ENCODE measurements at regions not wholly inside any gene's neighbourhood (a gene's known extent, or its start where the extent isn't known, plus 50 kb on each side); places are given as distances from the start of the nearest gene placed in this dataset.

GRCh38 chr10:117492504-117492903 lies 50.0 kb upstream of the EMX2 start:
- no peak for TF ChIP-seq CTCF (conservative IDR thresholded peaks at IDR 0.05; ENCODE audit: low read depth in 2 of 2)
- TF ChIP-seq NANOG (IDR thresholded peaks at IDR 0.05; ENCODE audit: borderline replicate concordance), result no peak
- no peak for TF ChIP-seq EZH2 (IDR thresholded peaks at IDR 0.05; ENCODE audit: low read depth, unreplicated experiment)
- TF ChIP-seq JUNB (IDR thresholded peaks at IDR 0.05; ENCODE audit: unreplicated experiment), result no peak
- TF ChIP-seq EZH2phosphoT487 (IDR thresholded peaks at IDR 0.05; ENCODE audit: unreplicated experiment), result no peak
- TF ChIP-seq, protein P1, sequence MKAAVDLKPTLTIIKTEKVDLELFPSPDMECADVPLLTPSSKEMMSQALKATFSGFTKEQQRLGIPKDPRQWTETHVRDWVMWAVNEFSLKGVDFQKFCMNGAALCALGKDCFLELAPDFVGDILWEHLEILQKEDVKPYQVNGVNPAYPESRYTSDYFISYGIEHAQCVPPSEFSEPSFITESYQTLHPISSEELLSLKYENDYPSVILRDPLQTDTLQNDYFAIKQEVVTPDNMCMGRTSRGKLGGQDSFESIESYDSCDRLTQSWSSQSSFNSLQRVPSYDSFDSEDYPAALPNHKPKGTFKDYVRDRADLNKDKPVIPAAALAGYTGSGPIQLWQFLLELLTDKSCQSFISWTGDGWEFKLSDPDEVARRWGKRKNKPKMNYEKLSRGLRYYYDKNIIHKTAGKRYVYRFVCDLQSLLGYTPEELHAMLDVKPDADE (IDR thresholded peaks at IDR 0.05), result no peak
- TF ChIP-seq, protein P2, sequence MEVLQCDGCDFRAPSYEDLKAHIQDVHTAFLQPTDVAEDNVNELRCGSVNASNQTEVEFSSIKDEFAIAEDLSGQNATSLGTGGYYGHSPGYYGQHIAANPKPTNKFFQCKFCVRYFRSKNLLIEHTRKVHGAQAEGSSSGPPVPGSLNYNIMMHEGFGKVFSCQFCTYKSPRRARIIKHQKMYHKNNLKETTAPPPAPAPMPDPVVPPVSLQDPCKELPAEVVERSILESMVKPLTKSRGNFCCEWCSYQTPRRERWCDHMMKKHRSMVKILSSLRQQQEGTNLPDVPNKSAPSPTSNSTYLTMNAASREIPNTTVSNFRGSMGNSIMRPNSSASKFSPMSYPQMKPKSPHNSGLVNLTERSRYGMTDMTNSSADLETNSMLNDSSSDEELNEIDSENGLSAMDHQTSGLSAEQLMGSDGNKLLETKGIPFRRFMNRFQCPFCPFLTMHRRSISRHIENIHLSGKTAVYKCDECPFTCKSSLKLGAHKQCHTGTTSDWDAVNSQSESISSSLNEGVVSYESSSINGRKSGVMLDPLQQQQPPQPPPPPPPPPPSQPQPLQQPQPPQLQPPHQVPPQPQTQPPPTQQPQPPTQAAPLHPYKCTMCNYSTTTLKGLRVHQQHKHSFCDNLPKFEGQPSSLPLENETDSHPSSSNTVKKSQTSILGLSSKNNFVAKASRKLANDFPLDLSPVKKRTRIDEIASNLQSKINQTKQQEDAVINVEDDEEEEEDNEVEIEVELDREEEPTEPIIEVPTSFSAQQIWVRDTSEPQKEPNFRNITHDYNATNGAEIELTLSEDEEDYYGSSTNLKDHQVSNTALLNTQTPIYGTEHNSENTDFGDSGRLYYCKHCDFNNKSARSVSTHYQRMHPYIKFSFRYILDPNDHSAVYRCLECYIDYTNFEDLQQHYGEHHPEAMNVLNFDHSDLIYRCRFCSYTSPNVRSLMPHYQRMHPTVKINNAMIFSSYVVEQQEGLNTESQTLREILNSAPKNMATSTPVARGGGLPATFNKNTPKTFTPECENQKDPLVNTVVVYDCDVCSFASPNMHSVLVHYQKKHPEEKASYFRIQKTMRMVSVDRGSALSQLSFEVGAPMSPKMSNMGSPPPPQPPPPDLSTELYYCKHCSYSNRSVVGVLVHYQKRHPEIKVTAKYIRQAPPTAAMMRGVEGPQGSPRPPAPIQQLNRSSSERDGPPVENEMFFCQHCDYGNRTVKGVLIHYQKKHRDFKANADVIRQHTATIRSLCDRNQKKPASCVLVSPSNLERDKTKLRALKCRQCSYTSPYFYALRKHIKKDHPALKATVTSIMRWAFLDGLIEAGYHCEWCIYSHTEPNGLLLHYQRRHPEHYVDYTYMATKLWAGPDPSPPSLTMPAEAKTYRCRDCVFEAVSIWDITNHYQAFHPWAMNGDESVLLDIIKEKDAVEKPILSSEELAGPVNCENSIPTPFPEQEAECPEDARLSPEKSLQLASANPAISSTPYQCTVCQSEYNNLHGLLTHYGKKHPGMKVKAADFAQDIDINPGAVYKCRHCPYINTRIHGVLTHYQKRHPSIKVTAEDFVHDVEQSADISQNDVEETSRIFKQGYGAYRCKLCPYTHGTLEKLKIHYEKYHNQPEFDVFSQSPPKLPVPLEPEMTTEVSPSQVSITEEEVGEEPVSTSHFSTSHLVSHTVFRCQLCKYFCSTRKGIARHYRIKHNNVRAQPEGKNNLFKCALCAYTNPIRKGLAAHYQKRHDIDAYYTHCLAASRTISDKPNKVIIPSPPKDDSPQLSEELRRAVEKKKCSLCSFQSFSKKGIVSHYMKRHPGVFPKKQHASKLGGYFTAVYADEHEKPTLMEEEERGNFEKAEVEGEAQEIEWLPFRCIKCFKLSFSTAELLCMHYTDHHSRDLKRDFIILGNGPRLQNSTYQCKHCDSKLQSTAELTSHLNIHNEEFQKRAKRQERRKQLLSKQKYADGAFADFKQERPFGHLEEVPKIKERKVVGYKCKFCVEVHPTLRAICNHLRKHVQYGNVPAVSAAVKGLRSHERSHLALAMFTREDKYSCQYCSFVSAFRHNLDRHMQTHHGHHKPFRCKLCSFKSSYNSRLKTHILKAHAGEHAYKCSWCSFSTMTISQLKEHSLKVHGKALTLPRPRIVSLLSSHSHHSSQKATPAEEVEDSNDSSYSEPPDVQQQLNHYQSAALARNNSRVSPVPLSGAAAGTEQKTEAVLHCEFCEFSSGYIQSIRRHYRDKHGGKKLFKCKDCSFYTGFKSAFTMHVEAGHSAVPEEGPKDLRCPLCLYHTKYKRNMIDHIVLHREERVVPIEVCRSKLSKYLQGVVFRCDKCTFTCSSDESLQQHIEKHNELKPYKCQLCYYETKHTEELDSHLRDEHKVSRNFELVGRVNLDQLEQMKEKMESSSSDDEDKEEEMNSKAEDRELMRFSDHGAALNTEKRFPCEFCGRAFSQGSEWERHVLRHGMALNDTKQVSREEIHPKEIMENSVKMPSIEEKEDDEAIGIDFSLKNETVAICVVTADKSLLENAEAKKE (CRISPR knock-in tag; IDR thresholded peaks at IDR 0.05), result no peak
- TF ChIP-seq POLR2AphosphoS5 (IDR thresholded peaks at IDR 0.05; ENCODE audit: low read depth), result no peak
- TF ChIP-seq REST (IDR thresholded peaks at IDR 0.05; ENCODE audit: unreplicated experiment), result no peak
- TF ChIP-seq STAT1 (IDR thresholded peaks at IDR 0.05; ENCODE audit: unreplicated experiment), result no peak
- no peak overlapping the region for H3K4me3 ChIP-seq
- H4K20me1 ChIP-seq (replicated peaks; ENCODE audit: insufficient read depth), result no peaks in the 10 kb centered on the region
- H3K27me3 ChIP-seq (ENCODE audit: insufficient read depth), result no peaks in the 10 kb centered on the region; the same call in 1 of the 2 replicates
- no peak overlapping the region for H2AFZ ChIP-seq
- Mint-ChIP-seq H3K27ac (no peak overlapping the region), H3K9me3 (no peaks in the 10 kb centered on the region), H3K4me3 (no peak overlapping the region), H3K36me3 (ENCODE audit: low read depth) (no peaks in the 10 kb centered on the region), H3K4me1 (peaks cover 2% of the 10 kb centered on the region; the same call in 1 of the 3 replicates), H3K27me3 (ENCODE audit: insufficient read depth, low read depth, poor library complexity) (peaks cover 10% of the 10 kb centered on the region)
- no peaks in the 10 kb centered on the region for H3K9me2 ChIP-seq (ENCODE audit: insufficient read depth)
- H3K79me2 ChIP-seq (replicated peaks; ENCODE audit: insufficient read depth), result no peaks in the 10 kb centered on the region
- no peaks in the 10 kb centered on the region for H3K36me3 ChIP-seq (ENCODE audit: insufficient read depth)
- DNase-seq (ENCODE audit: low spot score) (no peak), ATAC-seq (no peak)
- no peaks in the 10 kb centered on the region for H3K4me1 ChIP-seq (ENCODE audit: insufficient read depth)
- no peak overlapping the region for H3K27ac ChIP-seq (ENCODE audit: low read depth)
- no peaks in the 10 kb centered on the region for H3F3A ChIP-seq (replicated peaks; ENCODE audit: low read depth)
- no peak overlapping the region for H3K4me2 ChIP-seq
